ENCODE measurements at regions not wholly inside any gene's neighbourhood (a gene's known extent, or its start where the extent isn't known, plus 50 kb on each side); places are given as distances from the start of the nearest gene placed in this dataset.

- TF ChIP-seq CTCF (IDR thresholded peaks at IDR 0.05) = no peak
- TF ChIP-seq POLR2A (IDR thresholded peaks at IDR 0.05) = no peak
These were observed 102.3 kb upstream of the PROK2 start for GRCh38 chr3:71887256-71887655.

All from right lobe of liver (tissue), 4 donors.